ENCODE measurements at regions not wholly inside any gene's neighbourhood (a gene's known extent, or its start where the extent isn't known, plus 50 kb on each side); places are given as distances from the start of the nearest gene placed in this dataset.

- TF ChIP-seq CTCF (IDR thresholded peaks at IDR 0.05) (no peak), POLR2AphosphoS5 (IDR thresholded peaks at IDR 0.05) (no peak)
These were observed 60.7 kb upstream of the PAK3 start for GRCh38 chrX:111035256-111035655.

Data from sigmoid colon (tissue), 4 donors.